Astrocyte of the cerebellum (primary cell): ENCODE measurements at regions not wholly inside any gene's neighbourhood (a gene's known extent, or its start where the extent isn't known, plus 50 kb on each side); places are given as distances from the start of the nearest gene placed in this dataset.

ENCODE experiments used
- DNase-seq: peaks from one replicate; pipeline ENCODE4 v3.0.0-alpha.2; 2011; ENCODE audit warnings: low read depth
- H3K4me3 ChIP-seq: 2 replicates; pipeline ENCODE4 v1.5.1; 2011; ENCODE audit warnings: mild to moderate bottlenecking, low read depth, low read length, moderate library complexity
- in situ Hi-C: cut with HindIII; loops from 2 replicates; pipeline ENCODE4 v1.10.0; 2017; ENCODE audit warnings: low sequenced_read_pairs
- TF ChIP-seq, protein P1 (sequence below): IDR thresholded peaks from 2 replicates; pipeline ENCODE4 v1.5.1; 2012; ENCODE audit warnings: low read length, low read depth, moderate library complexity, mild to moderate bottlenecking; ENCODE audit errors: missing control alignments

DNA sequence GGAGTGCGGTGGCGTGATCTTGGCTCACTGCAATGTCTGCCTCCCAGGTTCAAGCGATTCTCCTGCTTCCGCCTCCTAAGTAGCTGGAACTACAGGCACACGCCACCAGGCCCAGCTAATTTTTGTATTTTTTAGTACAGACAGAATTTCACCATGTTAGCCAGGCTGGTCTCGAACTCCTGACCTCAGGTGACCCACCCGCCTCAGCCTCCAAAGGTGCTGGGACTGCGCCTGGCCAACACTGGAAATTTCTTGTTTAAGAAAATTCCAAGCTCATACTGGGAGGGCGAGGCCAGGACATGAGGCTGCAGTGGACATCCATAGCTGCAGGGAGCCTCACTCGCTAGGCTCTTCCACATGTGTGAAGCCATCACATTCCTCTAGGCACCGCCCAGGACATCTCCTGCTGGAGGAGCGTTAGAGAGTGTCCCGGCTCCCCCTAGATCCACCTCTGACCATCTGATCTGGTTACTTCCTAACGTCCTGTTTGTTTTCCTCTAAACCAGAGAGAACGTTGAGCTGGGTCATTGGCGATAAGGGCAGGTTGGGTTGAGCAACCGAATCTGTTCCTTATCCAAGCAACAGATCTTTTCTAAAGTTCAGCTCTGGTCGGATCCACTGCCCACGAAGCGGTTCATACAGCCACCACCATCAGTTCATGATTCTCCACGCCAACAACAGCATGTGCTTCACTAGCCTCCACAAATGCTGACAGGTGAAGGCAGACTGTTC, 108.2 kb upstream of the MED13L start:
- no peak for DNase-seq
- TF ChIP-seq, protein P1, sequence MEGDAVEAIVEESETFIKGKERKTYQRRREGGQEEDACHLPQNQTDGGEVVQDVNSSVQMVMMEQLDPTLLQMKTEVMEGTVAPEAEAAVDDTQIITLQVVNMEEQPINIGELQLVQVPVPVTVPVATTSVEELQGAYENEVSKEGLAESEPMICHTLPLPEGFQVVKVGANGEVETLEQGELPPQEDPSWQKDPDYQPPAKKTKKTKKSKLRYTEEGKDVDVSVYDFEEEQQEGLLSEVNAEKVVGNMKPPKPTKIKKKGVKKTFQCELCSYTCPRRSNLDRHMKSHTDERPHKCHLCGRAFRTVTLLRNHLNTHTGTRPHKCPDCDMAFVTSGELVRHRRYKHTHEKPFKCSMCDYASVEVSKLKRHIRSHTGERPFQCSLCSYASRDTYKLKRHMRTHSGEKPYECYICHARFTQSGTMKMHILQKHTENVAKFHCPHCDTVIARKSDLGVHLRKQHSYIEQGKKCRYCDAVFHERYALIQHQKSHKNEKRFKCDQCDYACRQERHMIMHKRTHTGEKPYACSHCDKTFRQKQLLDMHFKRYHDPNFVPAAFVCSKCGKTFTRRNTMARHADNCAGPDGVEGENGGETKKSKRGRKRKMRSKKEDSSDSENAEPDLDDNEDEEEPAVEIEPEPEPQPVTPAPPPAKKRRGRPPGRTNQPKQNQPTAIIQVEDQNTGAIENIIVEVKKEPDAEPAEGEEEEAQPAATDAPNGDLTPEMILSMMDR, result no peak
- no peak overlapping the region for H3K4me3 ChIP-seq
- in situ Hi-C loops, result no loop called here

DNA sequence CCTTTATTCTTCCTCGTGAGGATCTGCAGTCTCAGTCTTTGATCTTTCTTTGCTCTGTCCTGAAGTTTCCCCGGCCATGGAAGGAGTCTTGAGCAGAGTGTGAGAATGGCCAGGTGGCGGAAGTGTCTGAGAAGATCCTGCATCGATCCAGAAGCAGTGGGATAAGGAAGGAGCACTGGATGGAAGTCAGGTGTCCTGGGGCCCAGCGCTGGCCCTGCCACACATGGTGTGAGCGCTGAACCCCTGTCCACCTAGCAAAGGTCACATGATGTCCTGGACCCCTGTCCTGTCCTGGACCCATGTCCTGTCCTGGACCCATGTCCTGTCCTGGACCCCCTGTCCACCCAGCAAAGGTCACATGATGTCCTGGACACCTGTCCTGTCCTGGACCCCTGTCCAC, 111.8 kb upstream of the MED13L start:
- no peak for DNase-seq
- H3K4me3 ChIP-seq, result no peak overlapping the region
- TF ChIP-seq, protein P1, result no peak
- in situ Hi-C loops, result no loop called here

DNA sequence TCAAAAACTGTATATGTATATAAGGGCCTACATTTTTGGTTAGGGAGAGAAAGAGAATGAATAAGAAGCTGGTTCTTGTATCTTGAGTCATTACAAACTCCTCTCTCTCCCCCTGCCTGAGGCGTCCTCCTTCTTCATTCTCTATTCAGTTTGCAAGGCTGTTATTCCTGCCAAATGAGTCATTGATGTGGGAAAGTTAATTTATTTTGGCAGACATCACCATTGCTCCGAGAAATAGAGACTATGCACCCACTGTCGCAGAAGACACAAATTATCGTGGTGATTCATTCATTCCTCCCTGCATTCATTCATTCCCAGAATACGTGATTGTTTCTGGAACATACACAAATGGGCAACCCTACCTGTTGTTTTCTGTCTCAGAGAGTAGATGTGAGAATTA, 112.5 kb upstream of the MED13L start:
- DNase-seq, result peak; percentile 95
- no peak overlapping the region for H3K4me3 ChIP-seq
- in situ Hi-C loops, result loop anchor here (5.0 kb wide), 2 partner anchors 38 to 67 kb away; no protein-coding TSS in a partner anchor
- TF ChIP-seq, protein P1, result no peak

DNA sequence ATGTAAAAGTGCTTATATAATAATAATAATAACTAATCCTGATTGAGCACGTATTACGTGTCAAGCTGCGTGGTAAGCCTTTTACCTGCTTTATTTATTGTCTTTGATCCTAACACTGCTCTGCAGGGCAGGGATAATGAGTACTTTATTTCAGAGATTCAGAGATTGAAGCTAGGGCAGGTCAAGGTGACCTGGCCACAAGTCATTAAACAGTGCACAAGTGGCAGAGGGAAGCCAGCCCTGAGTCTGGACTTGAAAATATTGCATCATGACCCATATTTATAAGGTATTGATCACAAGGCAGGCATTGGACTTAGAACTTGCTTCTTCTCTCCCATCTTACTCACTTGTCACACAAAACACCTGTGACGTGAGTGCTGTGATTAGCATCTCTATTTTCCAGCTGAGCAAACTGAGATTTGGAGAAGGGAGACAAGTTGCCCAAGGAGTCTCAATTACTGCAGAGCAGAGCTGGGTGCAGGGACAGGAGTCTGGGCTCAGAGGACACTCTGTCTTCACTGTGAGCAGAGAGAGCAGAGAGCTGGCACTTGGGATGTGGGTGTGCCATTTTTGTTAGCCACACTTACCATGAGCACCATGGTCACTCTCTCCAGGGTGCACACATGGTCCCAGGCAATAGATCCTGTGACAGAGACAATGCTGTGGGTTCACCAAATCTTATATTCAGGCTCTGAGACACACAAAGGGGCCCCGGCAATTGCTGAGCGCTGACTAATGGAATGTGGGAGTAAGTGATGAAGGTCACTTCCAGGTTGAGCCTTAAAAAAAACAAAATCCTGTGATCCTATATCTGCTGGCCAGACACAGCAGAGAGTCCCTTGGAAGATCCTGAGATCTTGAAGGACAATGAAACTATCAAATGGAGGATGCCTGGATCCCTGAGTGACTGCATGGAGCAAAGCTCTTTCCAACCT, 113.2 kb upstream of the MED13L start:
- no peak for DNase-seq
- TF ChIP-seq, protein P1, result no peak
- H3K4me3 ChIP-seq, result no peak overlapping the region
- in situ Hi-C loops, result loop anchor here (5.0 kb wide), 2 partner anchors 38 to 67 kb away; no protein-coding TSS in a partner anchor

DNA sequence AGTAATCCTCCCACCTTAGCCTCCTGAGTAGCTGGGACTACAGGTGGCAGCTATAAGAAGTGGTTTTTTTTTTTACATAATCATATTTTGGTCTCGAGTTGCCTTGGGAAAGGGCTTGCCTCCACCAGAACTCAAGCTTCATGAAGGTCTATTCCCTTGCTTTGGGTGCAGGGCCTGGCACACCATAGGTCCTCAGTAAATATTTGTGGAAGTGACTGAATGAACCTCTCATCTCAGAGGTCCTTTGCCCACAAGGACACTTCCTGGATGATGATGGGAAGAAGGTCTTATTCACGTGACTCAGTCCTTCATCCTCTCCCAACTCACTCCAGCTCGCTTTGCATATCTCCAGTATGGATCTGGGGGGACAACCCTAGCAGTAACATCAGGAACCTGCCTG, 114.0 kb upstream of the MED13L start:
- in situ Hi-C loops, result loop anchor here (5.0 kb wide), 2 partner anchors 39 to 66 kb away; no protein-coding TSS in a partner anchor
- TF ChIP-seq, protein P1, result no peak
- DNase-seq, result no peak
- H3K4me3 ChIP-seq, result no peak overlapping the region

DNA sequence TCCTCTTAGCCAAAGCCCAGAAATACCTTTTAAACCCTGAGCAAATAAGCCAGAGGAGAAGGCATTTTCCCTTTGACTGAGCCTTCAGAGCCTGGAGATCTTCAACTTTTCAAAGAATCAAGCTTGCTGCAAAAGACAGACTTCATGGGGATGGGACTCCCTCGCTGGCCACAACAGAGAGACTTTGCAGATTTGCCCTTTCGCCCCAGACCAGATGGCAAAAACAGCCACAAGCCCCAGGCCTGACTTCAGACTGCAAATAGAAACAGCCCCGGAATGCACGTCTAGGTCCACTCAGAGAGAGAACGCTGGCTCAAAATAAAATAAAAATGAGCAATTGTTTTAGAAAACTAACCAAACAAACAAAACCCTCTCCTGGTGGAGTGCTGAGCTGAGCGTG, 114.6 kb upstream of the MED13L start:
- no peak for DNase-seq
- in situ Hi-C loops, result loop anchor here (5.0 kb wide), 2 partner anchors 40 to 65 kb away; no protein-coding TSS in a partner anchor
- TF ChIP-seq, protein P1, result no peak
- no peak overlapping the region for H3K4me3 ChIP-seq
